DMS53 (cell line): ENCODE measurements at regions not wholly inside any gene's neighbourhood (a gene's known extent, or its start where the extent isn't known, plus 50 kb on each side); places are given as distances from the start of the nearest gene placed in this dataset.
"Not testable (repeated sequence)": the region's sequence is repeated elsewhere in the genome, so short reads cannot be mapped to it uniquely, and the experiment has no call there.

Experiments
- DNase-seq: peaks from one replicate; lab custom pipeline; 2025; lab: John Stamatoyannopoulos, UW

DNA sequence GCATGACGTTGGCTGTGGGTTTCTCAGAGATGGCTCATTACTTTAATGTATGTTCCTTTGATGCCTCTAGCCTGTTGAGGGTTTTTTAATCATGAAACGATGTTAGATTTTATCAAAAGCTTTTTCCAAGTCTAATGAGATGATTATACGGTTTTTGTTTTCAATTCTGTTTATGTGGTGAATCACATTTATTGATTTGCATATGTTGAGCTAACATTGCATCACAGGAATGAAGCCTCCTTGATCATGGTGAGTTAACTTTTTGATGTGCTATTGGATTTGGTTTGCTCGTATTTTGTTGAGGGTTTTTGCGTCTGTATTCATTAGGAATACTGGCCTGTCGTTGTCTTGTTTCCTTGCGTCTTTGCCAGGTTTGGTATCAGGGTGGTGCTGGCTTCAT, 52.3 kb upstream of the PTPN12 start:
- DNase-seq, result no peak

DNA sequence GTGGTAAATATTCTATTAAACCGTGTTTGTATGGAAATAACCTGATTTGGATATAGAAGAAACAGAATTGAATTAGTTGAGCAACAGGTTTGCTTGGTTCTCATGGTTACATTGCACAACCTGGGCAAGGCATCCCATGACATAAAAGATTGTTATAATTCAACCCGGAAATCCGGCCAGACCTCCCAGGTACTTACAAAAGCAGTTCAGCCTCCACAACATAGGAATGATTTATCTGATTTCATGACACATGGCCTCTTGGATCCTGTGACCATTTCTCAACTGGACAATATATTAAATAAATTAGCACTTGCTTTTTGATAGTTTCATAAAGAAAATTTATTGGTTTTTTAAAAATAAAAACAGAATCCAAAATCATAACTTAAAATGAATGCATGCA, 55.1 kb upstream of the PTPN12 start:
- peak; percentile 96 for DNase-seq

DNA sequence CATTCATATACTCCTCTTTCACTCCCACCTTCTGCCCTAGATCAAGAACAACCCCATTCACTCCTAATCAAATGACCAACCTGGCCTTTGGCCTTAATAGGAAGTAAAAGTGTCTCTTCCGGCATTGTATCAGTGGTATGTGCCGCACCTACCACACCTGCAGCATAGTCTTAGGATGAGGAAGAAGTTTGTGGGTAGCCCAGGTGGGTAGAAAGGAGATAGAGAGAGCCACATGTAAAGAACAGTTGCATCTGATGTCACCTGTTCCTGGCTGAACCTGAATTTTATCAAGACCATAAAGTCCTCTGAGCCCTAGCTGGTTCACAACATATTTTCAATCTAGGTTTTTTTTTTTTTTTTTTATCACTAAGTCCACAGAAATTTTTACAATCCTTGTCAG, 55.5 kb upstream of the PTPN12 start:
- DNase-seq, result peak; percentile 77

DNA sequence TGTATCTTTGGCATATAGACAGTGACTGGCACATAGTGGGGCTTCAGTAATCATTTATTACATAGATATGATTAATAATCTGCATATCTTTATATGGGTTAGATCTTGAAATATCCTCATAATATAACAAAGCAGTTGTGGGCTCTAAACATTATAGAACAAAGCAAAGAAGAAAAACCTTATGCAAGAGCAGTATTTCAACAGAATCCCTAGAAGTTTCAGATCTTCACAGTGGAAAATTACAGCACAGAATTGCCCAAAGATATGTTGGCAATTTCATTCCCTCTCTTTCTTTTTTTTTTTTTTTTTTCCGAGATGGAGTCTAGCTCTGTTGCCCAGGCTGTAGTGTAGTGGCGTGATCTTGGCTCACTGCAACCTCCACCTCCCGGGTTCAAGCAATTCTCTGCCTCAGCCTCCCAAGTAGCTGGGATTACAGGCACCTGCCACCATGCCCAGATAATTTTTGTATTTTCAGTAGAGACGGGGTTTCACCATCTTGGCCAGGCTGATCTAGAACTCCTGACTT, 56.9 kb upstream of the PTPN12 start:
- DNase-seq, result not testable (repeated sequence)

DNA sequence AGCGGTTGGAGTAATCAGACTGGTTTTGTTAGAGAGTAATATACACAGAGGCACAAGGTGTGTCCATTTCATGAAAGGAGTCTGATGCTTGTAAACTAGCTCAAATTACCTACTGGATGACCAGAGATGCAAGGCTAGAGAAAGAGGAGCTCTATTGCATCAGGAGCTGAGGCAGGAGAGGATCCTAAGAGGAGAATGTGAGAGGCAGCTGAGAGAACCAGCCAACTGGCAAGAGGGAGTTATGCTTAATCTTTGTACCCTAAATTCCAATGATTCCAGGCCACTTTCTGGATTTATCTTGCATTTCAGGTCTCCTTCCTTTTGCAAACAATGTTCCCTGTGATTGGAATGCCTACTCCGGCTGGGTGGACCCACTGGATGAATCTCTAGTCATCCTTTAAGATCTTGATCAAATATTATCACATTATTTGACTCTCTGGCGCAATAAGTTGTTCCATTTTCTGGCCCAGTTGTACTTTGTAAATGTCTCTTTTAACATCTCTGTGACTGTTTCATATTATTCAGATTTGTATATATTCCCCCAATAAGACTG, 57.5 kb upstream of the PTPN12 start:
- DNase-seq, result peak; percentile 74

DNA sequence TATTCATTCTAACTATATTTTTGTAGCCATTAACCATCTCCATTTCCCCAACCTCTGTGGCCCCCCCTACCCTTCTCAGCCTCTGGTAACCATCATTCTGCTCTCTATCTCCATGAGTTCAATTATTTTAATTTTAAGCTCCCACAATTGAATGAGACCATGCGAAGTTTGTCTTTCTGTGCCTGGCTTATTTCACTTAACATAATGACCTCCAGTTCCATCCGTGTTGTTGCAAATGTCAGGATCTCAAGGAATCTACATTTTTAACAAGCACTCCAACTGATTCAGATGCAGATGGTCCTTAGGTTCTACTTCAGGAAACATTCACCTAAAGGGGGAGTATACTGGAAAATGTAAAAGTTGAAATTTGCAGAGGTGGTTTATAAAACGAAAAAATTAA, 60.2 kb upstream of the PTPN12 start:
- no peak for DNase-seq

DNA sequence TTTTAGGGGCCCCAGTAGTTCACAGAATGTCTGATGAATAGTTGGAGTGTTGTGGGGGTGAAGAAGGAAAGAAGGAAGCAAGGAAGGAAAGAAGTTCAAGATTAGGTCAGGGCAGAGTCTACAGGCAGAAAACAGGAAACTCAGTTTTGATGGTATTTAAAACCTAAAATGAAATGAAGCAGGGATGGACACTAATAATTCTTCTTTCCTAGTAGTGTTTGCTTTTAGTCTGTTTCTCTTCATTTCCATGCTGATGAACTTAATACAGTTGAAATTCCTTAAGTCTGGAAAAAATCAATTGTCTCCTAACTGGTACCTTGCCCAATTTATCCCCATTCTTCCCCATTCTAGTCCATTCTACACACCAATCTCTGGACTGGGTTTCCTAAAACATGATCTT, 59.0 kb upstream of the GSAP start:
- DNase-seq, result no peak

DNA sequence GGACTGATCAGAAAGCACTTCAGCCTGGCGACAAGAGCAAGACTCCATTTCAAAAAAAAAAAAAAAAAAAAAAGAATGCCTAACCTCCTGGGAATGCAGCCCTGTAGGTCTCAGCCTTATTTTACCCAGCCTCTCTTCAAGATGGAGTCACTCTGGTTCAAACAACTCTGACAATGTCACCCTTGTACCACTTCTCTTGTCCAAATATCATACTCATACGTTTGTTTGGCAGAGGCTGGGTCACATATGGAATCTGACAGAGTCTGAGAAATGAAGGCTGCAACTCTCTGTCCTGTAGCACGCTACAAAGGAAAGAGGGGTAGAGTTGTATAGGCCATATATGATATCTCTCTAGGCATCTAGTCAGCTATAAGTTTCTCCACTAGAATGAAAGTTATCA, 58.6 kb upstream of the GSAP start:
- DNase-seq, result no peak

DNA sequence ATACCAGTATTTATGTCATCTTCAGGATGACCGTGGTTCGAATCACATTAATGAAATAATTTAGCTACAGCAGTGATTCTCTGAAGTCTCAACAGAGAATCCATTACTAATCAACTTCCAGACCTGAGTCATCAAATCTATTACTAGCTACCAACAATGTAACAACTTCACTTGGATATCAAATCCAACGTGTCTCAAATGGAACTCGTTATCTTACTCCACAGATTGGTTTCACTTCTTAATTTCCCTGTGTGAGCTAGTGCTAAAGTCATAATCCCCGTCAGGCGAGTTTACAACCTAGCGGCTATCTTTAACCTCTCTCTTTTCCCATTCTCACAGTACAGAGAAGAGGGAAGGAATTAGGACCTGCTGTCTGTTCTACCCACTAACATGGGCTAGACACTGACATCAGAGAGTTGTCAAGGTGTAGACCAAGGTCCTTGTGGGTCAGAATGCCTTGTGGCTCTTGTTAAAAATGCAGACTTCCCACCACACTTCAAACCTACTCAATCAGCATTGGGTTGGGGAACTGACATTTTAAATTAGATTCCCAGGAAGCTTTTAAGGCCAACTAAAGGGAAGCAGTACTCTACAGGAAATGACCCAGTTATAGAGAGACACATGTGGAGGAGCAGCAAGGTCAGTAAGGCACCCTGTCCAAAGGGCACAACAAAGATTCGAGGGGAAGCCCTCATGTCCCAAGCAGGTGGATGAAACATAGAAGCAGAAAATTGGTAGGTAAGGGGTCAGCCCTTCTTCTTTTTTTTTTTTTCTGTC, 57.3 kb upstream of the GSAP start:
- DNase-seq, result no peak

DNA sequence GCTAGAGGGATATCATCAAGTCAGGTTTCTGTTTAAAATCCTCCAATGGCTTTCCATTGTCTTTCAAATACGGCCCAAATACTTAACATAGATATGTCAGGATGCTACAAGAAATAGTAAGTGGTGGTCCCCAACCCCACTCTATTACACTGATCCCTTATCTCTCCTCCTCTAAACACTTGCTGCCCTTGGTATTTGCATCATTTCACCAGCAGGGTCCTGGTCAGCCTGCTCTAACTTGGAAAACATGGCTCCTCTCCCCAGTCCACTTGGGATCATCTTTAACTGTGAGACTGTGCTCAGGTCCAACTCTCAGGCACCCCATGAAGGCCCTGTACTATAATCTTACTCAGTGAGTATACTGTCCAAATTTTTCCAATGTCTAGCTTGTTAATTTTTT, 53.8 kb upstream of the GSAP start:
- DNase-seq, result no peak

DNA sequence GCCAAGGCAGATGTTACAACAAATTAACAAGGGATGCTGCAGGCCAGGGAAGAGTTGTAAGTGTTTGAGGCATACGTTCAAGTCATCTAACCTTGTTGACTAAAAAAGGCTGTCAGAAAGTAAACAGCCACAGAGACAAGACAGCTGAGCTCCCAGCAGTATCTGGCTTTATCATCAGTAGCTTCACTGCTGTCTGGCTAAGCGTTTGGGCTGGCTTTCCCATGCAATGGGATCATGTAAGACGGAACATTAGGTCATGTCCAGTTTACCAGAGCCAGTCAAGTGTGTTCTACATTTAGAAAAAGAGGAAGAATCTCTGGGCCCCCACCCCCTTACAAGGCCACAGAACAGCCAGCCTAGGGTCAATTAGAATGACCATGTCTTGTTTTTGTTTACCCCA, 51.3 kb upstream of the GSAP start:
- DNase-seq, result peak; percentile 21

DNA sequence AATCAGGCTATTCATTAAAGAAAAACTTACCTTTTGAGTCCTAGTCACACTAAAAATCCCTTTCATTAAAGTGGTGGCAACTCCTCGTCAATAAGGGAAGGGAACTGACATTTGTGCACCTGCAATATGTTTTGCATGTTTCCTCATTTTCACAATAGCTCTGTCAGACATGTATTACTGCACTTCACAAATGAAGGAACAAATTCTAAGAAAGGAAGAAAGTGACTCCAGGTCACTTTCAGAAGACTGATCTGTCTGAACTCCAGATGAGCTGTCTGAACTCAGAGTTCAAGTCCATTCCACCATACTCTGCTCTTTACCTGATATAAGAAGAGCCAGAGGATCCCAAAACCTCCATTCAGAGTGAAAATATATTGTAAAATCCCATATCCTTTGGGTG, 50.3 kb upstream of the GSAP start:
- no peak for DNase-seq
